ENCODE measurements at regions not wholly inside any gene's neighbourhood (a gene's known extent, or its start where the extent isn't known, plus 50 kb on each side); places are given as distances from the start of the nearest gene placed in this dataset.

DNA sequence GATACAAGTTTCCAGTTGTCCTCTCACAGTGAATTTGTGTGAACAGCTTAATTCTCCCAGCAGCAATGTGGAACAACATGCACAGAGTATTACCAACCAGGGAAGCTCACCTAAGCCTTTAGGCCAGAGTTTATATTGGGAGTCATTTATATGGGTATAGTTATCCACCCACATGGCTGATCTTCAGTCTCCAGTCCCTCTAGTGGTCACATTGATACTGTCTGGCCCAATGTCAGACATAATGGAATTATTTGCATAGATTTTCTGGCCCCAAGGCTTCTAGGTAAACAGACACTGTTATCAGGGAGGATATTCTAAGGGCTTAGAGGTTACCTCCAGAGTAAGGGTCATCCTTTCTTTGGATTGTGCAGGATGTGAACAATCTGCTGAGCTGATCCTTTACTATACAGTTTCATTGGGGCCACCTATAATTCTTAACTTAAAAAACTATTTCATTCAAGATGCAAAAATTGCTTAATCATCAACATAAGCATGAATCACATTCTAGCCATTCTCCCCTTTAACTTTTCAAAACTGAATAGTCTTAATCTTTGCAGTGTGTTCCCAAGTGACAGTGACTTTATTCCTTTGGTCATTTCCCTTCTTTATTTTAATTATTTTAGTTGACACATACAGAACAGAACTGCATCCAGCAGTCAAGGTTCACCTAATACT lies 210.9 kb downstream of the LTN1 start:
- TF ChIP-seq, protein P1, sequence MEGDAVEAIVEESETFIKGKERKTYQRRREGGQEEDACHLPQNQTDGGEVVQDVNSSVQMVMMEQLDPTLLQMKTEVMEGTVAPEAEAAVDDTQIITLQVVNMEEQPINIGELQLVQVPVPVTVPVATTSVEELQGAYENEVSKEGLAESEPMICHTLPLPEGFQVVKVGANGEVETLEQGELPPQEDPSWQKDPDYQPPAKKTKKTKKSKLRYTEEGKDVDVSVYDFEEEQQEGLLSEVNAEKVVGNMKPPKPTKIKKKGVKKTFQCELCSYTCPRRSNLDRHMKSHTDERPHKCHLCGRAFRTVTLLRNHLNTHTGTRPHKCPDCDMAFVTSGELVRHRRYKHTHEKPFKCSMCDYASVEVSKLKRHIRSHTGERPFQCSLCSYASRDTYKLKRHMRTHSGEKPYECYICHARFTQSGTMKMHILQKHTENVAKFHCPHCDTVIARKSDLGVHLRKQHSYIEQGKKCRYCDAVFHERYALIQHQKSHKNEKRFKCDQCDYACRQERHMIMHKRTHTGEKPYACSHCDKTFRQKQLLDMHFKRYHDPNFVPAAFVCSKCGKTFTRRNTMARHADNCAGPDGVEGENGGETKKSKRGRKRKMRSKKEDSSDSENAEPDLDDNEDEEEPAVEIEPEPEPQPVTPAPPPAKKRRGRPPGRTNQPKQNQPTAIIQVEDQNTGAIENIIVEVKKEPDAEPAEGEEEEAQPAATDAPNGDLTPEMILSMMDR (IDR thresholded peaks at IDR 0.05; ENCODE audit: borderline replicate concordance, extremely low read depth, low read length, poor library complexity, severe bottlenecking): peak; percentile 56
- TF ChIP-seq EZH2 (IDR thresholded peaks at IDR 0.05; ENCODE audit: borderline replicate concordance, low read depth, low read length, severe bottlenecking): no peak
